Mesenchymal stem cell (in vitro differentiated cells and primary cell): ENCODE measurements at regions not wholly inside any gene's neighbourhood (a gene's known extent, or its start where the extent isn't known, plus 50 kb on each side); places are given as distances from the start of the nearest gene placed in this dataset.

Source experiments
- DNase-seq: peaks from one replicate; pipeline ENCODE4 v3.0.0-alpha.2; 2013
- H2AFZ ChIP-seq: one replicate; pipeline ENCODE4 v1.6.1; 2013; ENCODE audit warnings: low read depth, mild to moderate bottlenecking, control low read depth, inconsistent platforms, low read length, moderate library complexity
- H2AK5ac ChIP-seq: 2 replicates; pipeline ENCODE4 v1.6.1; 2013; ENCODE audit warnings: low read length, moderate library complexity, mild to moderate bottlenecking, inconsistent platforms; ENCODE audit not compliant: severe bottlenecking
- H2BK120ac ChIP-seq: one replicate; pipeline ENCODE4 v1.6.1; 2013; ENCODE audit warnings: low read depth, mild to moderate bottlenecking, inconsistent platforms, low read length, moderate library complexity
- H2BK12ac ChIP-seq, 2 experiments: one replicate each; pipeline ENCODE4 v1.6.1; 2013; ENCODE audit warnings: inconsistent platforms in 2 of 2, low read length in 2 of 2, mild to moderate bottlenecking in 2 of 2, moderate library complexity in 2 of 2, control low read depth in 1 of 2
- H2BK15ac ChIP-seq: one replicate; pipeline ENCODE4 v1.6.1; 2013; ENCODE audit warnings: mild to moderate bottlenecking, low read depth, inconsistent platforms; ENCODE audit not compliant: poor library complexity, severe bottlenecking
- H2BK5ac ChIP-seq: 2 replicates; pipeline ENCODE4 v1.6.1; 2013; ENCODE audit warnings: low read depth, mild to moderate bottlenecking, low read length, control low read depth, inconsistent platforms; ENCODE audit not compliant: poor library complexity, severe bottlenecking
- H3K14ac ChIP-seq, 2 experiments: one replicate each; pipeline ENCODE4 v1.6.1; 2013; ENCODE audit warnings: inconsistent platforms in 2 of 2, low read length in 2 of 2, control low read depth in 1 of 2, mild to moderate bottlenecking in 1 of 2, moderate library complexity in 1 of 2
- H3K18ac ChIP-seq, 2 experiments: one replicate each; pipeline ENCODE4 v1.6.1; 2013; ENCODE audit warnings: inconsistent platforms in 2 of 2, low read length in 2 of 2, control low read depth in 1 of 2, low read depth in 1 of 2, mild to moderate bottlenecking in 1 of 2
- H3K23ac ChIP-seq, 2 experiments: one replicate each; pipeline ENCODE4 v1.6.1; 2013; ENCODE audit warnings: inconsistent platforms in 2 of 2, low read length in 2 of 2, mild to moderate bottlenecking in 2 of 2, moderate library complexity in 2 of 2, control low read depth in 1 of 2
- H3K27ac ChIP-seq: 2 replicates; pipeline ENCODE4 v1.5.1; 2013; ENCODE audit warnings: mild to moderate bottlenecking, moderate library complexity, low read length, control low read depth, inconsistent platforms; ENCODE audit not compliant: poor library complexity, severe bottlenecking
- H3K27me3 ChIP-seq, 2 experiments: 2 replicates each; pipeline versions ENCODE4 v1.6.1 to v1.7.0; 2013; ENCODE audit warnings: low read length in 2 of 2, mild to moderate bottlenecking in 2 of 2, moderate library complexity in 2 of 2, control low read depth in 1 of 2, inconsistent platforms in 1 of 2; ENCODE audit not compliant: control insufficient read depth in 1 of 2, insufficient read depth in 1 of 2
- H3K36me3 ChIP-seq, 2 experiments: 2 replicates each; pipeline versions ENCODE4 v1.6.1 to v1.7.0; 2013; ENCODE audit warnings: low read length in 2 of 2, control low read depth in 1 of 2, inconsistent platforms in 1 of 2, low read depth in 1 of 2, mild to moderate bottlenecking in 1 of 2; ENCODE audit not compliant: insufficient read depth in 2 of 2, control insufficient read depth in 1 of 2
- H3K4ac ChIP-seq, 2 experiments: one replicate each; pipeline ENCODE4 v1.6.1; 2013; ENCODE audit warnings: inconsistent platforms in 2 of 2, low read length in 2 of 2, mild to moderate bottlenecking in 2 of 2, moderate library complexity in 2 of 2, control low read depth in 1 of 2, low read depth in 1 of 2
- H3K4me1 ChIP-seq: 2 replicates; pipeline ENCODE4 v1.6.1; 2013; ENCODE audit warnings: low read depth, low read length, control low read depth; ENCODE audit not compliant: control insufficient read depth, insufficient read depth
- H3K4me2 ChIP-seq: 2 replicates; pipeline ENCODE4 v1.6.1; 2013; ENCODE audit warnings: low read length, mild to moderate bottlenecking, inconsistent platforms; ENCODE audit not compliant: poor library complexity, severe bottlenecking
- H3K4me3 ChIP-seq, 2 experiments: 2 replicates each; pipeline versions ENCODE4 v1.5.1 to v1.7.0; 2013; ENCODE audit warnings: low read length in 2 of 2, mild to moderate bottlenecking in 2 of 2, control low read depth in 1 of 2, low read depth in 1 of 2; ENCODE audit not compliant: insufficient read depth in 1 of 2
- H3K79me1 ChIP-seq: replicated peaks from 2 replicates; pipeline ENCODE4 v1.6.1; 2013; ENCODE audit warnings: mild to moderate bottlenecking, control low read depth, low read length, inconsistent platforms; ENCODE audit not compliant: poor library complexity, severe bottlenecking
- H3K9ac ChIP-seq: 2 replicates; pipeline ENCODE4 v1.7.0; 2013; ENCODE audit warnings: mild to moderate bottlenecking, low read length, moderate library complexity
- H3K9me3 ChIP-seq: 2 replicates; pipeline ENCODE4 v1.7.0; 2013; ENCODE audit warnings: mild to moderate bottlenecking, low read length; ENCODE audit not compliant: control insufficient read depth
- H4K8ac ChIP-seq: one replicate; pipeline ENCODE4 v1.6.1; 2013; ENCODE audit warnings: inconsistent platforms, mild to moderate bottlenecking, low read length, moderate library complexity
- H4K91ac ChIP-seq: one replicate; pipeline ENCODE4 v1.6.1; 2013; ENCODE audit warnings: mild to moderate bottlenecking, low read length, inconsistent platforms
- WGBS: methylation state at CpG from one replicate; pipeline ENCODE4 v1.1.7; 2013; ENCODE audit warnings: mixed read lengths; 5-methylcytosine and 5-hydroxymethylcytosine counted together

DNA sequence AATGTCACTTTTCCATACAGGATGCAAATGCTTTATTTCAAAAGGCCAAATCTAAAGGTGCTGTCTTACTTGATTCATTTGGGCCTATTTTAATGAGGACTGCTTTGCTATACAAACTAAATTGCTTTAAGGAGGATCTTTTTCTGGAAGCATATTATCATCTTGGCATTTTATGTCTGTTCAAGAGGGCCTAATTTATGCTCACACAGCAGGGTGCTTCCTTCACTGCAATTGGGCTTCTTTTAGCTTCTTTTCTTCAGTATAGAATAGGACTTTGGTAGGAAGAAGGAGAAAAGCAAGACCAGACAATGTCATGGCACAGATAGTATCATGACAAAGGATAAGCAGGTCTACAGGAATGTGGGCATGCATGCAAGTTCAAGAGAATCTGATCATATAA, 222.4 kb upstream of the ANKRD50 start:
- Histone ChIP-seq H4K91ac (no peak overlapping the region), H3K27ac (no peak overlapping the region), H2BK12ac (no peak overlapping the region), H3K27me3 (no peaks in the 10 kb centered on the region), H2BK5ac (no peak overlapping the region), H3K36me3 (no peaks in the 10 kb centered on the region), H3K4ac (no peak overlapping the region), H2BK120ac (no peak overlapping the region), H2AK5ac (no peak overlapping the region), H2BK15ac (no peak overlapping the region), H4K8ac (no peak overlapping the region), H3K9ac (no peak overlapping the region), H3K79me1 (no peaks in the 10 kb centered on the region), H3K18ac (no peak overlapping the region), H3K23ac (no peak overlapping the region), H3K4me1 (no peaks in the 10 kb centered on the region), H3K4me3 (no peak overlapping the region), H3K14ac (no peak overlapping the region), H2AFZ (no peak overlapping the region), H3K9me3 (no peaks in the 10 kb centered on the region), H3K4me2 (no peak overlapping the region)
- DNase-seq = no peak

DNA sequence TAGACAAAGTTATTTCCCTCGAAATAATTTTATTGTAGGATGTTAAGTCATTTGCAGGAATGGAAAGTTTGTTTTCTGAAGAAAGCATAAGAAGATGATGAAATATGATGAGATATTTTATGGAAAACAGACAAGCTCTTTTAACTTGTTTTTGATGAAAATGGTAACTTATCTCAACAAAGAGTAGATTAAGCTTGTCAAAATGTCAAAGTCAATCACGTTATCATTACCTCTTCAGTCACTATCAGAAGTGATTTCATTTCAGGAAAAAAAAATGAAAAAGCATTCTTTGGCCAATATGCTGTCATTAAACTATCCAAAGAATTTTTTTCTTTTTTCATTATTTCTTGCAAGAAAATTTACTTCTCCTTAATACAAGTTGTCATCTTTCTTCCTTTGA, 221.0 kb upstream of the ANKRD50 start:
- H3K27me3 ChIP-seq = no peaks in the 10 kb centered on the region
- no peak overlapping the region for H3K27ac ChIP-seq
- no peaks in the 10 kb centered on the region for H3K4me1 ChIP-seq
- H2BK12ac ChIP-seq = no peak overlapping the region
- H4K91ac ChIP-seq = no peak overlapping the region
- H2BK120ac ChIP-seq = no peak overlapping the region
- H2BK15ac ChIP-seq = no peak overlapping the region
- no peaks in the 10 kb centered on the region for H3K9me3 ChIP-seq
- no peak overlapping the region for H3K4me3 ChIP-seq
- H2BK5ac ChIP-seq = no peak overlapping the region
- no peak for DNase-seq
- H2AK5ac ChIP-seq = no peak overlapping the region
- H3K18ac ChIP-seq = no peak overlapping the region
- WGBS = 94% methylated on average over 2 of the region's 2 CpGs
- H3K9ac ChIP-seq = no peak overlapping the region
- H3K36me3 ChIP-seq = no peaks in the 10 kb centered on the region
- H3K4me2 ChIP-seq = no peak overlapping the region
- no peak overlapping the region for H2AFZ ChIP-seq
- no peak overlapping the region for H3K23ac ChIP-seq
- H4K8ac ChIP-seq = no peak overlapping the region
- no peak overlapping the region for H3K4ac ChIP-seq
- H3K14ac ChIP-seq = no peak overlapping the region
- H3K79me1 ChIP-seq = no peaks in the 10 kb centered on the region

DNA sequence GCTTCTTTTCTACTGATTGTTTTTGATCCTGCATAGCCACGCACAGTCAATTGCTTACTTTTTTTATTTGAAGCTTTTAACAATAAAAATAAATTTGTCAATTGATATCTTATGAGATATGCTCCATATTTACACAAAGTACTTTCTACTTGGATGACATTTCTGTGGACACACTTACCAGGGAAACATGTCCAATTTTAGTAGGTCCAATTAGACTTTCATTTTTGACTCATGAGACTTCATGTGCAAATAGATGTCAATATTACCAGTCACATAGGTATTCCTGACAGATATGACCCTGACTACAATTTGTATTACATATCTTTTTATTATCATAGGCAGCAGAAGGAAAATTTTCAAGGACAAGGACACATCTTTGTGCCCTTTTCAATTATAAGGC, 219.9 kb upstream of the ANKRD50 start:
- Histone ChIP-seq H4K8ac (no peak overlapping the region), H3K27ac (no peak overlapping the region), H3K4ac (no peak overlapping the region), H2AFZ (no peak overlapping the region), H3K4me1 (no peaks in the 10 kb centered on the region), H3K36me3 (no peaks in the 10 kb centered on the region), H2BK12ac (no peak overlapping the region), H2BK120ac (no peak overlapping the region), H3K4me2 (no peak overlapping the region), H3K14ac (no peak overlapping the region), H2BK5ac (no peak overlapping the region), H4K91ac (no peak overlapping the region), H3K79me1 (no peaks in the 10 kb centered on the region), H3K9me3 (no peaks in the 10 kb centered on the region), H2BK15ac (no peak overlapping the region), H2AK5ac (no peak overlapping the region), H3K4me3 (no peak overlapping the region), H3K23ac (no peak overlapping the region), H3K18ac (no peak overlapping the region), H3K27me3 (no peaks in the 10 kb centered on the region), H3K9ac (no peak overlapping the region)
- WGBS = no CpG with 5 or more reads among the region's 1 CpG
- DNase-seq = no peak

DNA sequence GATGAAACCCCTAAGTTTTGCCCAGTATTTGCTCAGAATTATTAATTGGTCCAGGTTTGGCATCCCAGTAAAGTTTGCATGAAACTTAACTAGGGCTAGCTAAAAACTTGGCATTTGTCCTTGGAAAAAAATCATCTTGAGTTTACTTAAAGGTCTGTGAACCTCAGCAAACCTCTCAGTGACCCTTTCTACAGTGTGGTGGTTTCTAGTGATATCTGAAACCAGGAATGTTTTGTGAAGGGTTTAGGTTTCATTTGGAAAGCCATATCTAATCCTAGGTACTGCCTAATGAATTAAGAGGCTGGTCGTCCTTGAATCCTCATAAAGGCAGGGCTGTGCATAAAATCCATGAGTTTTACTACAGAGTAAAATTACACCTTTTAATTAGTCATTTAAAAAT, 218.5 kb upstream of the ANKRD50 start:
- WGBS = no CpG with 5 or more reads among the region's 1 CpG
- Histone ChIP-seq H3K79me1 (no peaks in the 10 kb centered on the region), H3K18ac (no peak overlapping the region)

More for the DNA sequence above, 218.5 kb upstream of the ANKRD50 start:
- Histone ChIP-seq H3K14ac (no peak overlapping the region), H2BK12ac (no peak overlapping the region), H2AK5ac (no peak overlapping the region), H3K9me3 (no peaks in the 10 kb centered on the region), H3K9ac (no peak overlapping the region), H4K8ac (no peak overlapping the region), H2BK5ac (no peak overlapping the region), H3K23ac (no peak overlapping the region), H3K4ac (no peak overlapping the region), H2BK15ac (no peak overlapping the region), H3K4me3 (no peak overlapping the region), H4K91ac (no peak overlapping the region), H3K36me3 (no peaks in the 10 kb centered on the region), H3K4me1 (no peaks in the 10 kb centered on the region), H3K27me3 (no peaks in the 10 kb centered on the region), H3K27ac (no peak overlapping the region), H3K4me2 (no peak overlapping the region), H2AFZ (no peak overlapping the region), H2BK120ac (no peak overlapping the region)
- DNase-seq = no peak
